ENCODE measurements at regions not wholly inside any gene's neighbourhood (a gene's known extent, or its start where the extent isn't known, plus 50 kb on each side); places are given as distances from the start of the nearest gene placed in this dataset.

DNA sequence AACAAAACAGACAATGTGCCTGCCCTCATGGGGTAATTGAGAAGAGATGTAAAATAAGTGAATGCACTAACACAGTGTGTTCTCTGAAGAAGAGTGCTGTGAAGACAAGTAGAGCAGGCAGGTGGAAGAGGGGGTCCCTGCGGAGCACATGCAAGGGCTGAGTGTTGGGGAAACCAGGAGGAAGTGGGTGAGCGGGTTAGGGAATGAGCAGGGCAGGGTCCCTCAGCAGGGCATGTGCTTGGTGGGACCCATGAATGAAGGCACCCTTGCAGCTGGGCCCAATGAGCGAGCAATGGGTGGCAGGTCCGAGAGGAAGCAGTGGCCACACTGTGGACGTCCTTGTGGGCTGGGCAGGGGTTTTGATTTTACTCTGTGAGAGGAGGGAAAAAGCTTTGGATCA, 376.6 kb upstream of the COBL start:
- DNase-seq (ENCODE audit: low read depth in 2 of 2), result no peak

DNA sequence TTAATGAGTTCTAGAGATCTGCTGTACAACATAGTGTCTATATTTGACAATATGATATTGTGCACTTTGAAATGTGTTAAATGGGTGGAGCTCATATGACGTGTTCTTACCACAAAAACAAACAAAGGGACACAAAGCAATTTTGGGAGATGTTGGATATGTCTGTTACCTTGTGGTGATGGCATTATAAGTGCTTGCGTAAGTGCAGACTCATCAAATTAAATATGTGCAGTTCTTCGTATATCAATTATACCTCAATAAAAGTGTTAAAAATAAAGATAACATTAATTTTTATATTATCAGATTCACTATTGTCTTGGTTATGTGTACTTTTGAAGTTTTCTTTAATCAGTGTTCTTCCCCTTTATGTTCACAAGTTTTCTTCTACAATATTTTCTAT, 372.9 kb upstream of the COBL start:
- no peak for DNase-seq (ENCODE audit: low read depth in 2 of 2)

DNA sequence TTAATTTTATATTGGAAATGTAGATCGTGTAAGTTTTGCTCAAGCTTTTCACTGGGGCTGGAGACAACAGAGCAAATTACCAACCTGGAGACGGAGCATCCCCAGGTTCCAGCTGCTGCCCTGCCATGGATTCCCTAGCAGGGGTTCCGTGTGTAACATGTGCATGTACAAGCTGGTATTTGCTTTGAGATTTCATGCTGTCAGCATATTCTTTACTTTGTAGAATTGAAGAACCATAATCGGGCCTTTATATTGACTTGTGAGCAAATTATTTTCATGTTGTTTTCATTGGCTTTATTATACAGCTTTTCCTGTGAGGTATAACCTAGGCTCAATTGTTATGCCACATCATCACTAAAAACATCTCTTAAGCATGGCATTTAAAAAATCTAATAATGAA, 369.2 kb upstream of the COBL start:
- DNase-seq (ENCODE audit: low read depth in 2 of 2), result no peak

DNA sequence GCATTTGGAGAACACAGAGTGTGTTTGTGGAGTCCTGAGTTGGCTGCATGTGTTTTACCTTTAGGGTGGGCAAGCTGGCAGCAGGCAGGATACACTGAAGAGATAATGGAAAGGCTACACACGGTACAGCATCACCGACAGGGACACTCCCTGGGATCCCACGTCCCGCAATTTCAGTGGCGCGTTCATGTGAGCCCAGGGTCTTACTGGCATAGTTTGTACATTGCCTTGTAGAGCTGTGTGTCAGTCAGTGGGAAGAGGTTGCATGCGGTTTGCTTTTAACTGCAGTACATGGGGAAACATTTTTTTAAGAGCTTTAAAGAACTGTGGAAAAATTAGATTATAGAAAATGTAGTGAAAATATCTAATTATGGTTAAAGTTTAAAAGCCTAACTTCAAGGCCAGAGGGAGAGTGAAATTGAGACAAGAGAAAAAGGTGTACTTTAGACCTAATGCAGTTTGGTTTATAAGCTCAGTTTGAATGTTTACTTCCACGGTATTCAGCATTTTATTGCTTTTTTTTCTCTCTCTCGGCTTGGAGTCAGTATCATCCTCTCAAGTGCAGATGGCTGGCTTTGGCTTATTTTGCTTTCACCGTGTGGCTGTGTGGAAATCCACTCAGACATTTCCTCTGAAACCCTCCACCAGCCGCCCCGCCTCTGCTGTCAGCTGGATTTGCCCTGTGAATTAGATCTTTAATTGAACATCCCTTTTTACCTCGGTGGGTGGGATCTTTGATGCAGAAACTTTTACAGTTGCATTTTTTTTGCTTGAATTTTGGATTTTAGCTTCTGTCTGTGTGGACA, 364.2 kb upstream of the COBL start:
- no peak for DNase-seq (ENCODE audit: low read depth in 2 of 2)

DNA sequence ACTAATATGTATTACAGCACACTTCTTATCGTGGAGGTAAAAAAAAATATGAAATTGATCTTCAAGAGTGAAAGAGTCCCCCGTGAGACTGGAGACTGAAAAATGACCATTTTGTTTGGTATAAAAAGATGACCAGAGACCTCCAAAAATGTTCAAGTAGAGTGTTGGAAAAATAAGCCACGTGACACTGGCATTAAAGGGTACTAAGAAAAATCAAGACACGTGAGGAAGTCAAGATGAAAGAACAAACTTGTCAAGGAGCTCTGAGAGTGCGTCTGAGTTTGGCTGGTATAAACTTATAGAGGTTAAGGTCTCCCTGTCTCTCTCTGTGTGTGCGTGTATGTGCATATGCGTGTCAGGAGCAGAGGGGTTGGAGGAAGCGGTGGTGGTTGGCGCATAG, 362.7 kb upstream of the COBL start:
- DNase-seq (ENCODE audit: low read depth in 2 of 2), result no peak

DNA sequence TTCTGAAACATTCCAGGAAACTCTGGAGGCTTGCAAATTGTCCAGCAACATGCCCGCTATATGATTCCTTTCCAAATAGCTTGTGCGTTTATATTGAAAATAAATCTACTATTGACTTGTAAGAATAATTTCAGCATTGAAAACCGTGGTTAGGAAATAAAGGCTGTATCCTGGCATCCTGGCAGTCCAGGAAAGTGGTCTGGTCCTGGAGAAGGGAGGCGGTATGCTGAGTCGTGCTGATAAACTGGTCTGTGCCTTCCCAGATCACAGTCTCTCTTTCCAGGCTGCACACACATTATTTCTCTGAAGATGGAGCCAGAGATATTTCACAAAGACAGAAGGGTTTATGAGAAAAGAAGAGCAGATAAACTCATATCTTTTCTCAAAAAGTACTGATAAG, 350.1 kb upstream of the COBL start:
- DNase-seq (ENCODE audit: low read depth in 2 of 2), result no peak

DNA sequence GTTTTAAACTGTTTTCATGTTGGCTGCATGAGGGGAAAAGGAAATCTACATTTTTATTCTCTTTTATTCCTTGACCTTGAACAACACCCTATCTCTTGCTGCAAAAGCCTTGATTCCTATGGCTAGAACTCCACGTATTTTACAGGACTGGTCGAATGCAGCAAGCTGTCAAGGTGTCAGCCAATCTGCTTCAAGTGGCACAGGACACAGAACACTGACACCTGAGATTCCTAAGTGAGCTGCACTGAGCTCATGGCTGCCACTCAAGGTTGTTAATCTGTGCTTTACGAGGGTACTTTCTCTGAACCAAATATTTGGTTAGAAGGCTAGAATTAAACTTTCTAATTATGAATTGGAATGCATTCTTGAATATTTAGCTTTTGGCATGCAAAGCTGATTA, 349.7 kb upstream of the COBL start:
- DNase-seq (ENCODE audit: low read depth in 2 of 2), result no peak

DNA sequence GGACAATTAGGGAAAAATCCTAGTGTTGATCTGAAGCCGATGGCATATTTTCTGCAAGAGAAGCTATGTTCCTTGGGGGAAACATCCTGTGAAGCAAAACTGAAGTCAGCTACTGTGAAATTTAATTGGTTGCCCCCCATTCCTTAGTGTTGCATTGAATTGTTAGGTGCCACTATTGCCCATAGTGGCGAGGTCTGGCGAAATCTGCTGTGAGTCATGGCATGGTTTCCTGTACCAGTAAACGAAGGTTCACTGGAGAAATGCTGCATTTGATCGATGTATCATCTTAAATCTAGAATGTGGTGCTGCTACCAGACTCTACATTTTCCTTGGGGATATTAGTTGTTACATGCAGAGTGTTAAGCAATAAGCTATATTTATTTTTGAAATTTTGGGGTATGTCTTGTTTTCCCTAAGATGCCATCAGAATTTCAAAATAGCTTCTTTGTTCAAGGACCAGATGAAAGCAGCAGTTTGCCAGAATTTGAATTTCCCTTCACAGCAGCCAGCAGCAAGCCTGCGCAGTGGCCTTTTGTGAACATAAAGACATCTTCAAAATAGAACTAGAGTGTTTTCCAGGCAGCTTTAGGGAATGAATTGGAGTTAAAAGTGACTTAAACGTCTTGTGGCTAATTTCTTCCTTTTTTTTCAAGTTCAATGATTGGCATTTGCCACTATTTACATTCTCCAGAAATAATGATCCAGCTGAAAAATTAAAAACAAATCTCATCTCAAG, 348.6 kb upstream of the COBL start:
- DNase-seq (ENCODE audit: low read depth in 2 of 2), result no peak

DNA sequence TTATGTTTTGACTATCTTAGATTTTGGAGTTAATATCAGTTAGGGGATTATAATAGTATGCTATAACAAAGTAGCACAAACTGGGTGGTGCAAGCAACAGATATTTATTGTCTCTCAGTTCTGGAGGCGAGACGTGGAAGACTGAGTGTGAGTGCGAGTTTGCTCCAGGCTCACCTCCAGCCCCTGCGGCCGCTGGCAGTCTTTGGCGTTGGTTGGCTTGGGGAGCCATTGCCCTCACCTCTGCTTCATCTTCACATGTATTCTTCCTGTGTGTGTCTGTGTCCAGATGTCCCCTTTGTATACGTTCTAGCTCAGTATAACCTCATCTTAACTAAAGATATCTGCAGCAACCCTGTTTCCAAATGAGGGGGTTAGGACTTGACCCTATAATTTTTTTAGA, 343.9 kb upstream of the COBL start:
- DNase-seq (ENCODE audit: low read depth in 2 of 2), result no peak

DNA sequence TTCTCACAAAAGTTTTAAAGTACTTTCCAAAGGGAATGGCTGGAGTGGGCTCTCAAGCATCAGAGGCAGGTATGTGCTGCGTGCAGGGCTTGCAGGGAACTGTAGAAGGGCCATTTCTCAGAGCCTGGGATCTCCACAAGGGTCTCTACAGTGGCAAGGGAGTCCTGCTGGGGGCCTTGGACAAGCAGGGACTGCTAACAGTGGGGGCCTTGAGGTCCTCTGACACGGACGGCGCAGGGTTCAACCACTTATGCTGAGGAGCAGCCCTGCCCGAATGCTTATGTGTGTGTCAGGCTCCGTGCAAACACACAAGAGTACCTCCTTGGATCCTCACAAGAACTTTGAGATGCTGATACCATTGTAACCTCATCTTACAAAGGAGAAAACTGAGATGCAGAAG, 342.1 kb upstream of the COBL start:
- DNase-seq (ENCODE audit: low read depth in 2 of 2), result no peak

DNA sequence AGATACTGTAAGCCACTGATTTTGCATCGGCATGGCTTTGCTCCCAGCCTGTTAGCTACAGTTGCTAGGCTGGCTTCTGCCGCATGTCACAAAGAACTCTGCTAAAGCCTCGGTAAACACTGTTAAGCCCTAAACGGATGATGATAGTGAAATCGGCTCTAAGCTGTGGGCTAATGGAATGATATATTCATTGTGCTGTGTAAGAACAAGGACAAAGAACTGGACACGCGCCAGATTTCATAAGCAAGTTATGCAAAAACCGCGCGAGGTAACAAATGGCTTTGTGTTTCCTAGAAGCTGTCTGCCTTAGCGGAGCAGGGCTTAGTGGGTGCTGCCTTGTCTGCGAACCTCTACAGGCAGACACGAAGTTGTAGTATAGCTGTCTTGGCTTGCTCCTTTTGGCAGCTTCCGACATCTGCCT, 331.3 kb upstream of the COBL start:
- no peak for DNase-seq (ENCODE audit: low read depth in 2 of 2)

DNA sequence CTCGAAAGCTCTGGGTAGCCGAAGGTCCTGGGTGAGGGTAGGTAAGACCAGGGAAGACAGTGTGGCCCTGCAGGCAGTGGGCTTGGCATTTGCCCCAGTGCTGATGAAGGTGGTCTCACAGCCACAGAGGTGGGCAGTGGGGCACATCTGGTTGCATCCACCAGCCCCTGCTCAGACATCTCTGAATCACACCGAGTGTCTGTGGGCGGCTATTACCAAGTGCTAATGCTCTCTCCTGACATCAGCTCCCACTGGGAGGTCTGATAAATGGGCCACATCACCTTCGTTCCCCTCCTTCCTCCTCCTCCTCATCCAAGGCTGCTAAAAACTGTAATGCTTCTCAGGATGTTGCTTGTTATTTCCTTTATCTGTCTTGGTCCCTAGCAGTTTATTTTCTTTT, 330.9 kb upstream of the COBL start:
- DNase-seq (ENCODE audit: low read depth in 2 of 2), result no peak

DNA sequence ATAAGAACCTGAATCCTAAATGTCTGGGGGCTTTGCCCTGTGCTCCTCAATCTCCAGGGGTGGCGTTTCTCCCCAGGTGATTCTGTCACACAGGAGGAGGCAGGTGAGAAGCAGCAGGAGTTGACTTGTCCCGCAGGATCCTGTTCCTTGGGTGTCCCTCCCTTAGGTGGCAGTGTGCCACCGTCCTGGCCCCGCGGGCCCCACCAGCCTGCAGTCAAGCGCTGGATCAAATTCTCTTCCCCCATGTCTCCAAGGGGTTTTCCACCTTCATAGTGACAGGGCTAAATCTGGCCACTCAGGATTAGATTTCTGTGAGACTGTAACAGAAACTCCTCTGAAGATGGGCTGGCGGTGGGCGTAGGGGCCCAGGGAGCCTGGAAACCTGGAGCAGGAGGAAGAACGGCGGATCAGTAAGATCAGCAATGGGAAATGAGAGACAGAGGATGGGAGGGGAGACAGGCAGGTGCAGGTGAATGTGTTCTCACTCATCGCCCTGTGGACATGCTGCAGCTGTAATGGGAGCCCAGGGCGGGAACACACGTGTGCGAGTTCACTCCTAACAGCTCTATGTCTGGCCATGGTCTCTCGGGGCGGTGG, 329.2 kb upstream of the COBL start:
- no peak for DNase-seq (ENCODE audit: low read depth in 2 of 2)

DNA sequence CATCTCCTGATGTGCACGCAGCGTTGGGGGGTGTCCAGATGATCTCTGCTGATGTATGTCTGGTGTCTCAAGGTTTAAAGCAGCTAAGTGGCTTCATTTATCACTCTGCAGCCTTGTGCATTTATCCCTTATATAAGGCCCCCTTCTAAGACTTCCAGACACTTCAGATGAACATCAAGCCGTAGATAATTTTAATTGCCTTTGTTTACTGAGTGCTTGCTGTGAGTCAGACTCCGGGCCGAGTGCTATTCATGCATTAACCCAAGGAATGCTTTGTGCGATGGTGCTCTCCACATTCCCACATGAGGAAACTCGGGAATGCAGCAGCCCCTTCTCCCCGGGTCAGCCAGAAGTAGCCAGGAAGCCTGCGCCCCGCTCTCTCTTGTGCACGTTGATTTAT, 328.6 kb upstream of the COBL start:
- DNase-seq (ENCODE audit: low read depth in 2 of 2), result no peak

DNA sequence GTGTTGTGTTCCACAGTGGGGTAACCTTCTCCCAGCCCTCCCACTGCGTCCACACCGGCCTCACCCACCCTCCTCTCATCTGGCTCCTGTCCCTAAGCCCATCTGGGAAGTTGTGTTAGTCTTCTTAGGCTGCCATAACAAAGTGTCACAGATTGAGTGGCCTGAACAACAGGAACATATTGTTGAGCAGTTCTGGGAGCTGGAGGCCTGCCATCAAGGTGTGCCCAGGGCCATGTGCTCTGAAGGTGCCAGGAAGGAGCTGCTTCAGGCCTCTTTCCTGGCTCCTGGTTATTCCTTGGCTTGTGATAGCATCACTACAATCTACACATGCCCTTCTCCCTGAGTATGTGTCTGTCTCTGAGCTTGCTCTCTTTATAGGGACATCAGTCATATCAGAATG, 327.6 kb upstream of the COBL start:
- DNase-seq (ENCODE audit: low read depth in 2 of 2), result no peak

DNA sequence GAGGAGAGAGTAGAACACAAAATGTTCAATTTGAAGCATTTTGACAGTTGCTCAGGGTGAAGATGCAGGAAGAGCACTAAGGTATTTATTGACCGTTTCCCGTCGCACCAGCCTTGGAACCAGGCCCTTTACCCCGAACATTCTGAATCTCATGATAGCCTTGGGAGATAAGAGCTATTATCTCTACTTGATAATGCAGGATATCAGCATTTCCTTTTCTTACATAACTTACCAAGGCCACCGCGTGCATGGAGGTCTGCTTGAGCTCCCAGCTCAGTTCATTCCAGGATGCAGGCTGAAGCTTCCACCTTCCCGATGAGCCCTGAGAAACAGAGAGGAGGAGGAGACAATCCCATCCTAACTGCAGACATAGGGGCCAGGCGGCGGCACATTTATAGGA, 324.2 kb upstream of the COBL start:
- no peak for DNase-seq (ENCODE audit: low read depth in 2 of 2)

DNA sequence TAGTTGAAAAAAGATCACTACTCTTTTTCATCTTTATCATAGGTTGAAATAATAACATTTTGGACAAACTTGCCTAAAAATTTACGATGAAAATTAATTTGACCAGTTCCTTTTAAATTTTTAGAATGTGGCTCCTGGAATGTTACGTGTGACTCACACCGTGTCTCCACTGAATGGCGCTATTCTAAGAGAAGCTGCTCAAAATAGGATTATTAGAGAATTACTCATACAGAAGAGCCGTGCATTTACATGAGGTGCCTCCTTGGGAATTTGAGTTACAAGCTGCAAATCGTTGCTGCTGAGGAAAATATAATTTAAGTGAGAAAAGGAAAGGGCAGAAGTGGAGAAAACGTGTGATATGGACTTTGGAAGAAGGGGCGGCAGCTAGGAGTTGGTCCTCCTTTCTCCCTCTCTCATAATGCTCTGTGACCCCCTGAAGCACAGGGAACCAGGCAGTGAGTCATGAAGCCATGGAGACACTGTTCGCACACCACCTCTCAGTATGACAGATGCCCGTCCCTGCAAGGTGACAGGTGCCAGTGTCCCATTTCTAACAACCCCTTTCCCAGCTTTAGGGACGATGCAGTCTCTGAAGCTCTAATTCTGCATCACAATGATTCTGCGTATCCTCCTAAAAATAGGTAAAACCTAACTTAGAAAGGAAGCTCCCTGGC, 323.2 kb upstream of the COBL start:
- no peak for DNase-seq (ENCODE audit: low read depth in 2 of 2)

DNA sequence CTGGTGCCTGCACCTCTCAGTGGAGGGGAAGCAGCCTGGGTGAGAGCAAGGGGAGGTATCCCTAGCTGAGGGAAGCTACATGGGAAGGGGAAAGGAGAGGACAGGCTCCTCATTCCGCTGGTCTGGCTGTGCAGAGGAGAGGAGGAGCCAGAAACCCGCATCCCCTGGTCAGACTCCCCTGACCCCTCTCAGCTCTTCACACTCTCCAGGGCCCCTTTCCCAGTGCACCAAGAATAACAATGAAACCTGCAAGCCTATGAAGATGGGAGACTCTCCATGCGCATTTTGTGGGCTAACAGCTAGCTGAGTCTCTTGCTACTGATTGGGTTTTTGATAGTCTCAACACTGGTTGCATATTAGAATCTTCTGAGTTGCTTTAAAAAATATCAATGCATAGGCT, 319.9 kb upstream of the COBL start:
- no peak for DNase-seq (ENCODE audit: low read depth in 2 of 2)

DNA sequence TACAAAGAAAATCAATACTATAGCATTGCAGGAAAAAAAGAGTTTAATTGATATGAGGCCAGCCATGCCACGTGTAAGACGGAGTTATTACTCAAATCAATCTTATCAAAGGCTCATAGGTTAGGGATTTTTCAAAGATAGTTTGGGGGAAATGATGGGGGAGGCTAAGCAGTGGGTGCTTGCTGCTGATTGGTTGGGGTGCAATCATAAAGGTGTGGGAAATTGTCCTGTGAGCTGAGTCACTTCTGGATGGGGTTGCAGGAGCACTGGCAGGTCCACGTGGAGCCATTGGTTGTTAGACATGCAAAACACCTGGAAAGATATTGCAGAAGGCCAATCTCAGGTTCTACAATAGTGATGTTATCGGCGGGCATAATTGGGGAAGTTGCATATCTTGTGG, 319.2 kb upstream of the COBL start:
- DNase-seq (ENCODE audit: low read depth in 2 of 2), result no peak

DNA sequence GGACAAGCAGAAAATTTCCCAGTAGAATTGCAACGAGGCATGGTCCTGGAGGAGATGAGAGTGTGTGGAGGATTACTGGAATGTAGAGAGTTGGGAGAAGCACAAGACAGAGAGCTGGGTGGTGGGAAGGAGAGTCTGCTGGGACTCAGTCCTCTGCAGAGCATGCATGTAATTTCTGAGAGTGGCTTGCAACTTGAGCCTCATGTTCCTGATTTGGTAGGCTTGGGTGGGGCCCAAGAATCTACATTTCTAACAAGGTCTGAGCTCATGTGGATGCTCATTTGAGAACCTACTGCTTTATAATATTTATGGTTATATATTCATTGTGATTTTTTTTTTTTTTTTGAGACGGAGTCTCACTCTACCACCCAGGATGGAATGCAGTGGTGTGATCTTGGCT, 317.9 kb upstream of the COBL start:
- DNase-seq (ENCODE audit: low read depth in 2 of 2), result no peak

DNA sequence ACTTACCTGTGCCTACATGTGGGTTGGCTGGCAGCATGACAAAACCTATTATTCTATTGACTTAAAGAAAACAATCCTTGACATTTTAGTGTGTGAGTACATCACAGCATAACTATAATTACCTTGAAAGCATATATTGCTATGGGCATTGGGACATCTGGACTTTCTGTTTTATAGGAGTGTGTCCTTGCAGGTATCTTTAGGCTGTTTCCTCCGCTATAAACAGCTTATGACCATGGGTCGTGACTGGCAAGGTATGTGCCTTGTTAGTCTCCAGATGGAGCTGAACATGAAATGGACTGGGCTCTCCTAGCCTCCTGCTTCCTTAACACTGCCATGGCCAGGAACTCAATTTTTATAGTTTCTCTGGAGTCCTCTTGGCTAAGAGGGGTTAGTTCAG, 317.4 kb upstream of the COBL start:
- DNase-seq (ENCODE audit: low read depth in 2 of 2), result no peak

DNA sequence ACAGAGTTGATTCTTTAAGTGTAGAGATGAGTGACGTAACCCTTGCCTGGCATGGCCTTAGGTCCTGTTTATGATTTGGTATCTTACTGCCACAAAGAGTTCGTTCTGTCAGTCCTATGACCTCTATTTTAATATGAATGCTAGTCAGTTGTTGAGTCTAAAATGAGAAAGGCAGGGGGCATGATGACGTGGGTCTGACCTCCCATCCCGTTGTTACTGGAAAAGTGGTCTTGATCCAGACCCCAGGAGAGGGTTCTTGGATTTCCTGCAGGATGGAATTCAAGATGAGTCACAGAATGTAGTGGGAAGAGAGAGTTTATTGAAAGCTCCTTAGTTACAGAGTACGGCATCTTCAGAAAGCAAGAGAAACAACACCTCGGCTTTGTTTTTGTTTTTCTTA, 317.0 kb upstream of the COBL start:
- DNase-seq (ENCODE audit: low read depth in 2 of 2), result no peak
